H1 (cell line): ENCODE measurements at regions not wholly inside any gene's neighbourhood (a gene's known extent, or its start where the extent isn't known, plus 50 kb on each side); places are given as distances from the start of the nearest gene placed in this dataset.

ENCODE experiments used
- CTCF ChIA-PET: fragments of 300-600 bp; sonication (Branson Sonifier 250); formaldehyde crosslinking; loops from one replicate; lab custom pipeline; 2021; ENCODE audit not compliant: partially characterized antibody; lab: Charles Lee
- POLR2A ChIA-PET: fragments of 300-600 bp; sonication (Branson Sonifier 250); formaldehyde crosslinking; loops from one replicate; lab custom pipeline; 2021; ENCODE audit warnings: inconsistent platforms; ENCODE audit not compliant: partially characterized antibody; lab: Charles Lee
- DNase-seq, 2 experiments: peaks; one replicate each; pipeline versions ENCODE4 v3.0.0 to v3.0.0-alpha.2; 2010 to 2022; ENCODE audit warnings: low spot score in 2 of 2, low read depth in 1 of 2, mixed read lengths in 1 of 2
- FAIRE-seq: peaks from 2 replicates; lab custom pipeline; 2011; peaks lifted over from hg19 to GRCh38; lab: Jason Lieb, UNC
- H2AFZ ChIP-seq: 2 replicates; pipeline ENCODE4 v1.8.1; 2012; ENCODE audit warnings: low read length, inconsistent platforms
- H2AK5ac ChIP-seq: 2 replicates; pipeline ENCODE4 v1.6.1; 2013; ENCODE audit warnings: low read depth, low read length
- H2BK120ac ChIP-seq: replicated peaks from 2 replicates; pipeline ENCODE3; 2013; ENCODE audit warnings: low read depth, low read length, inconsistent platforms
- H2BK12ac ChIP-seq: 2 replicates; pipeline ENCODE4 v1.6.1; 2013; ENCODE audit warnings: low read depth, low read length
- H2BK15ac ChIP-seq: 2 replicates; pipeline ENCODE4 v1.6.1; 2013; ENCODE audit warnings: low read length
- H2BK20ac ChIP-seq: 2 replicates; pipeline ENCODE4 v1.6.1; 2013; ENCODE audit warnings: low read length
- H2BK5ac ChIP-seq: 2 replicates; pipeline ENCODE4 v1.6.1; 2013; ENCODE audit warnings: low read depth, low read length
- H3K14ac ChIP-seq: 2 replicates; pipeline ENCODE4 v1.6.1; 2013; ENCODE audit warnings: inconsistent platforms; ENCODE audit not compliant: insufficient read length
- H3K18ac ChIP-seq: 2 replicates; pipeline ENCODE4 v1.6.1; 2013; ENCODE audit warnings: low read length; ENCODE audit errors: extremely low read depth
- H3K23ac ChIP-seq: 2 replicates; pipeline ENCODE4 v1.6.1; 2013; ENCODE audit warnings: inconsistent platforms; ENCODE audit not compliant: insufficient read length
- H3K23me2 ChIP-seq: 2 replicates; pipeline ENCODE4 v1.6.1; 2013; ENCODE audit warnings: low read depth, low read length
- H3K27ac ChIP-seq: 2 replicates; pipeline ENCODE4 v1.6.1; 2011; ENCODE audit warnings: low read depth, low read length, inconsistent platforms
- H3K27me3 ChIP-seq, 4 experiments: replicated peaks in 1 of 4; 1 replicate in 1 of 4; 2 replicates in 3 of 4; pipeline versions ENCODE4 v1.6.1 to v1.8.1; 2011 to 2013; ENCODE audit warnings: low read length in 3 of 4, mild to moderate bottlenecking in 3 of 4, inconsistent platforms in 2 of 4, mixed read lengths in 2 of 4, moderate library complexity in 1 of 4; ENCODE audit not compliant: control insufficient read depth in 3 of 4, insufficient read depth in 3 of 4; ENCODE audit errors: extremely low read depth in 1 of 4
- H3K36me3 ChIP-seq, 4 experiments: 2 replicates each; pipeline versions ENCODE4 v1.6.1 to v1.8.1; 2011 to 2013; ENCODE audit warnings: mild to moderate bottlenecking in 4 of 4, low read length in 3 of 4, moderate library complexity in 2 of 4, control low read depth in 1 of 4, inconsistent platforms in 1 of 4; ENCODE audit not compliant: insufficient read depth in 4 of 4, control insufficient read depth in 2 of 4
- H3K4ac ChIP-seq: replicated peaks from 2 replicates; pipeline ENCODE3; 2013; ENCODE audit warnings: low read length, low read depth, mixed read lengths, inconsistent platforms; ENCODE audit not compliant: insufficient read length
- H3K4me1 ChIP-seq, 4 experiments: replicated peaks in 1 of 4; 1 replicate in 1 of 4; 2 replicates in 3 of 4; pipeline versions ENCODE4 v1.6.1 to v1.8.1; 2011 to 2013; ENCODE audit warnings: low read length in 3 of 4, inconsistent platforms in 2 of 4, mixed read lengths in 1 of 4; ENCODE audit not compliant: insufficient read depth in 4 of 4, control insufficient read depth in 3 of 4
- H3K4me2 ChIP-seq, 2 experiments: 2 replicates each; pipeline versions ENCODE4 v1.6.1 to v1.8.1; 2011 to 2013; ENCODE audit warnings: low read depth in 2 of 2, low read length in 2 of 2, control low read depth in 1 of 2, inconsistent platforms in 1 of 2, mild to moderate bottlenecking in 1 of 2; ENCODE audit not compliant: insufficient read depth in 1 of 2
- H3K4me3 ChIP-seq, 4 experiments: fragments of 200-600, 300-600 bp in 1 of 4; sonication (generic), shearing (Covaris generic), sonication (Bioruptor Twin) in 1 of 4; 2 replicates each; pipeline versions ENCODE4 v1.5.1 to v1.8.1; 2011 to 2016; ENCODE audit warnings: low read length in 4 of 4, low read depth in 3 of 4, control low read depth in 2 of 4, inconsistent platforms in 2 of 4, mild to moderate bottlenecking in 2 of 4, mixed read lengths in 1 of 4, moderate library complexity in 1 of 4; ENCODE audit not compliant: insufficient read depth in 2 of 4; ENCODE audit errors: extremely low read depth in 1 of 4
- H3K56ac ChIP-seq: replicated peaks from 2 replicates; pipeline ENCODE3; 2013; ENCODE audit warnings: low read depth, mild to moderate bottlenecking, mixed read lengths, low read length, inconsistent platforms; ENCODE audit not compliant: insufficient read length
- H3K79me1 ChIP-seq: 2 replicates; pipeline ENCODE4 v1.6.1; 2013; ENCODE audit warnings: low read depth, low read length, control low read depth
- H3K79me2 ChIP-seq, 2 experiments: 2 replicates each; pipeline versions ENCODE4 v1.6.1 to v1.8.1; 2012 to 2013; ENCODE audit warnings: low read length in 2 of 2, mild to moderate bottlenecking in 2 of 2, inconsistent platforms in 1 of 2; ENCODE audit not compliant: insufficient read depth in 2 of 2, control insufficient read depth in 1 of 2
- H3K9ac ChIP-seq, 4 experiments: replicated peaks in 1 of 4; 1 replicate in 1 of 4; 2 replicates in 3 of 4; pipeline versions ENCODE4 v1.6.1 to v1.8.1; 2011 to 2013; ENCODE audit warnings: low read depth in 3 of 4, low read length in 3 of 4, control low read depth in 2 of 4, mild to moderate bottlenecking in 2 of 4, moderate library complexity in 2 of 4, inconsistent platforms in 1 of 4; ENCODE audit errors: extremely low read depth in 1 of 4
- H3K9me3 ChIP-seq, 2 experiments: 2 replicates each; pipeline versions ENCODE4 v1.6.1 to v1.8.1; 2012 to 2013; ENCODE audit warnings: mild to moderate bottlenecking in 2 of 2, moderate library complexity in 2 of 2, control low read depth in 1 of 2, inconsistent platforms in 1 of 2, low read depth in 1 of 2, low read length in 1 of 2, mixed read lengths in 1 of 2; ENCODE audit not compliant: insufficient read depth in 2 of 2
- H4K20me1 ChIP-seq, 2 experiments: replicated peaks in 1 of 2; 2 replicates each; pipeline versions ENCODE3 to v1.8.1; 2011 to 2013; ENCODE audit warnings: inconsistent platforms in 2 of 2, low read length in 2 of 2, mild to moderate bottlenecking in 1 of 2; ENCODE audit not compliant: insufficient read depth in 2 of 2, control insufficient read depth in 1 of 2
- H4K5ac ChIP-seq: 2 replicates; pipeline ENCODE4 v1.6.1; 2013; ENCODE audit warnings: low read length, low read depth, mixed read lengths, inconsistent platforms; ENCODE audit not compliant: insufficient read length
- H4K8ac ChIP-seq: 2 replicates; pipeline ENCODE4 v1.8.0; 2013; ENCODE audit warnings: mild to moderate bottlenecking, moderate library complexity, low read length, inconsistent platforms; ENCODE audit not compliant: insufficient read depth; ENCODE audit errors: extremely low read depth
- H4K91ac ChIP-seq: replicated peaks from 2 replicates; pipeline ENCODE3; 2013; ENCODE audit warnings: low read length, mixed read lengths, inconsistent platforms; ENCODE audit not compliant: insufficient read length
- BCL11A ChIP-seq, 2 experiments: IDR thresholded peaks; one replicate each; pipeline ENCODE4 v1.6.1; 2011; ENCODE audit warnings: low read depth in 2 of 2, low read length in 2 of 2, mild to moderate bottlenecking in 2 of 2
- CREB1 ChIP-seq: IDR thresholded peaks from 2 replicates; pipeline ENCODE4 v1.6.1; 2012; ENCODE audit warnings: inconsistent platforms
- WGBS, 2 experiments: shearing (Covaris generic) in 1 of 2; methylation state at CpG; one replicate each; pipeline versions ENCODE4 v1.1.6 to v1.1.7; 2013 to 2015; ENCODE audit warnings: low lambda C conversion rate in 2 of 2, mixed read lengths in 2 of 2, inconsistent platforms in 1 of 2, low coverage in 1 of 2, missing lambda C conversion rate in 1 of 2; ENCODE audit not compliant: insufficient replicate concordance in 2 of 2, insufficient coverage in 1 of 2, insufficient read length in 1 of 2; ENCODE audit errors: extremely low coverage in 1 of 2, missing lambda C conversion rate in 1 of 2; 5-methylcytosine and 5-hydroxymethylcytosine counted together

DNA sequence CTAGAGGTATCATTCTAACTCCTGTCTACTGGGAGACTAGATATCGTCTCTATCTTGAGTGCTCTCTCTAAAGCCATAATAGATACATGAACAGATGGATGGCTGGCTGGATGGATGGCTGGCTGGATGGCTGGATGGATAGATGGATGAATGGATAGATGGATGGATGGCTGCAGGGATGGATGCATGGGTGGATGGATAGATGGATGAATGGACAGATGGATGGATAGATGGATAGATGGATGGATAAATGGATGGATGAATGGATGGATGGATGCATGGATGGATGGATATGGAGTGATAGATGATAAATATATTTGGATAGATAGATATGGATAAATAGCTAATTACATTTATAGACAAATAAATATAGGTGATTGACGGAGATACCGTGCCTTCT is 191.2 kb upstream of the KLF6 start:
- Histone ChIP-seq H2BK12ac (no peak overlapping the region), H3K79me1 (no peaks in the 10 kb centered on the region), H3K9me3 (no peaks in the 10 kb centered on the region; a peak in 1 of 4 replicates), H4K5ac (no peak overlapping the region), H3K36me3 (no peaks in the 10 kb centered on the region), H3K23ac (no peak overlapping the region)
- no peak for FAIRE-seq
- TF ChIP-seq BCL11A (IDR thresholded peaks at IDR 0.05; ENCODE audit: low read depth in 2 of 2, low read length in 2 of 2) (no peak), CREB1 (no peak)
- TF ChIP-seq, all 59 proteins: peak for 0
- Histone ChIP-seq H3K79me2 (no peaks in the 10 kb centered on the region), H2BK120ac (no peak overlapping the region), H3K18ac (no peak overlapping the region), H3K4me2 (no peak overlapping the region), H4K91ac (no peak overlapping the region), H2AFZ (no peak overlapping the region), H3K4me1 (no peaks in the 10 kb centered on the region), H3K56ac (no peak overlapping the region), H3K4me3 (no peak overlapping the region), H4K20me1 (no peaks in the 10 kb centered on the region), H3K9ac (no peak overlapping the region), H3K14ac (no peak overlapping the region), H2BK5ac (no peak overlapping the region), H3K27me3 (no peaks in the 10 kb centered on the region), H3K23me2 (no peaks in the 10 kb centered on the region), H3K27ac (no peak overlapping the region), H2AK5ac (no peak overlapping the region), H2BK15ac (no peak overlapping the region), H2BK20ac (no peak overlapping the region), H3K4ac (no peak overlapping the region), H4K8ac (no peak overlapping the region)
- ChIA-PET POLR2A (no interaction called here), CTCF (no interaction called here)
- DNase-seq: no peak
- WGBS, 2 experiments: 59% methylated on average over 3 of the region's 3 CpGs; no CpG with 5 or more reads in 1 of the 2 experiments
